ENCODE measurements at regions not wholly inside any gene's neighbourhood (a gene's known extent, or its start where the extent isn't known, plus 50 kb on each side); places are given as distances from the start of the nearest gene placed in this dataset.
"Not testable (repeated sequence)": the region's sequence is repeated elsewhere in the genome, so short reads cannot be mapped to it uniquely, and the experiment has no call there.

- in situ Hi-C loops (cut with HindIII; ENCODE audit: low sequenced_read_pairs): no loop called here
- no peak for DNase-seq (ENCODE audit: low spot score)
Measured at GRCh38 chr10:33045421-33045820, 87.4 kb upstream of the ITGB1 start.

- no peak for DNase-seq (ENCODE audit: low spot score)
- in situ Hi-C loops (cut with HindIII; ENCODE audit: low sequenced_read_pairs): no loop called here
Measured at GRCh38 chr10:33042565-33042964, 84.5 kb upstream of the ITGB1 start.

DNA sequence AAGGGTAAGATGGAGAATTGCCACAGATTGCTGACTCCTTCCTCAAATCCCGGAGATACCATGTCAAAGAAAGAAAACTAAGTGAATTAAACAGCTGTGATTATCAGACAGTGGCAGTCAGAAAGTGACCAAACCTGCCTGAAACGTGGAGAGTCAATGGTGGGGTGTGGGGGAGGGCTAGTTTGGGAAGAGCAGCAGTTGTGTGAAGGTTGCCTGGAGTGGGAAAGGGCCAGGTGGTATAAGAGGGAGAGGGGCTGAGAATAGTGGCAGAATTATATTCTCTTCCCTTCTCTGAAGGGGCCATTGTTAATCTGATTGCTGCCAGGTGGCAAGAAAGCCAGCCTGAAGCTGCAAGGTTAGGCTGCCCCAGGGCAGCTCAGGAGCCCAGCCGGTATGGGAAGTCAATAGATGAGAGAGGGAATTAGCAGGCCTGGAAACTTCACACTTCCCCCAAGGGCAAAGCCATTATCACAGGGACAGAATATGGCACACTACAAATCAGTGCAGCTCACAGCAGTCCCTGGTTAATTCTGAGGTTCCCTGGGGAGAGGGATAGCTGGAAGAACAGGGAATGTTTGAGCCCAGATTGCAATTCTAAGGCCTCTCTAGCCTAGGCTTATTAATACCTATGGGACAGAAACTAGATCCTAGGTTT lies 83.9 kb upstream of the ITGB1 start:
- no peak for DNase-seq (ENCODE audit: low spot score)
- in situ Hi-C loops (cut with HindIII; ENCODE audit: low sequenced_read_pairs): no loop called here

- in situ Hi-C loops (cut with HindIII; ENCODE audit: low sequenced_read_pairs): no loop called here
- no peak for DNase-seq (ENCODE audit: low spot score)
Measured at GRCh38 chr10:33040436-33040835, 82.4 kb upstream of the ITGB1 start.

GRCh38 chr10:33039181-33039580 lies 81.2 kb upstream of the ITGB1 start:
- no peak for DNase-seq (ENCODE audit: low spot score)
- in situ Hi-C loops (cut with HindIII; ENCODE audit: low sequenced_read_pairs): no loop called here

DNA sequence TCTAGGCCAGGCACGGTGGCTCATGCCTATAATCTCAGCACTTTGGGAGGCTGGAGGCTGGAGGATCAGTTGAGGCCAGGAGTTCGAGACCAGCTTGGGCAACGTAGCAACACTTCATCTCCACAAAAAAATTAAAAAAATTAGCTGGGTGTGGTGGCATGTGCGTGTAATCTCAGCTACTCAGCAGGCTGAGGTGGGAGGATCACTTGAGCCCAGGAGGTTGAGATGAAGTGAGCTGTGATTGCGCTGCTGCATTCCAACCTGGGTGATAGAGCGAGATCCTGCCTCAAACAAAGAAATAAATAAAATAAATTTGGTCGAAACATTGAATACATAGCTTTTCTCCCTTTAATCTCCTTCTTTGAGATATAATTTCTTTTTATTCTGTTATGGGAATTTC lies 80.6 kb upstream of the ITGB1 start:
- in situ Hi-C loops (cut with HindIII; ENCODE audit: low sequenced_read_pairs): no loop called here
- no peak for DNase-seq (ENCODE audit: low spot score)

GRCh38 chr10:33037726-33038125 lies 79.7 kb upstream of the ITGB1 start:
- in situ Hi-C loops (cut with HindIII; ENCODE audit: low sequenced_read_pairs): no loop called here
- no peak for DNase-seq (ENCODE audit: low spot score)

- in situ Hi-C loops (cut with HindIII; ENCODE audit: low sequenced_read_pairs): no loop called here
Measured at GRCh38 chr10:33036670-33037069, 78.6 kb upstream of the ITGB1 start.

GRCh38 chr10:33035411-33035810 lies 77.4 kb upstream of the ITGB1 start:
- DNase-seq (ENCODE audit: low spot score): no peak
- in situ Hi-C loops (cut with HindIII; ENCODE audit: low sequenced_read_pairs): no loop called here

More at GRCh38 chr10:33036670-33037069, 78.6 kb upstream of the ITGB1 start:
- no peak for DNase-seq (ENCODE audit: low spot score)

DNA sequence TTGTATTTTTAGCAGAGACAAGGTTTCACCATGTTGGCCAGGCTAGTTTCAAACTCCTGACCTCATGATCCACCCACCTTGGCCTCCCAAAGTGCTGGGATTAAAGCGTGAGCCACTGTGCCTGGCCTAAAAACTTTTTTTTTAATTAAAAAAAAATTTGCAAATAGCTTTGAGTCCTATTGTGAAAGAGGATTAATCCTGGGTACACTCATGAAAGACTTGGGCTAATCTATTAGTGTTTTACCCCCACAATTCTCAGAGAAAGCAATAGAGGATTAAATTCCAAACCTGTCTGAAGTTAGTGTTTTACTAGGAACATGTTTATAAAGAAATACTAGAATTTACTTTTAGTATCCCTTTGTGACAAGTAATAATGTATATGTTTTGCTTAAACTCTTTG lies 76.9 kb upstream of the ITGB1 start:
- in situ Hi-C loops (cut with HindIII; ENCODE audit: low sequenced_read_pairs): no loop called here
- no peak for DNase-seq (ENCODE audit: low spot score)

- no peak for DNase-seq (ENCODE audit: low spot score)
- in situ Hi-C loops (cut with HindIII; ENCODE audit: low sequenced_read_pairs): no loop called here
Measured at GRCh38 chr10:33032654-33033151, 74.7 kb upstream of the ITGB1 start.

- no peak for DNase-seq (ENCODE audit: low spot score)
- in situ Hi-C loops (cut with HindIII; ENCODE audit: low sequenced_read_pairs): no loop called here
Measured at GRCh38 chr10:33031815-33032653, 74.0 kb upstream of the ITGB1 start.

DNA sequence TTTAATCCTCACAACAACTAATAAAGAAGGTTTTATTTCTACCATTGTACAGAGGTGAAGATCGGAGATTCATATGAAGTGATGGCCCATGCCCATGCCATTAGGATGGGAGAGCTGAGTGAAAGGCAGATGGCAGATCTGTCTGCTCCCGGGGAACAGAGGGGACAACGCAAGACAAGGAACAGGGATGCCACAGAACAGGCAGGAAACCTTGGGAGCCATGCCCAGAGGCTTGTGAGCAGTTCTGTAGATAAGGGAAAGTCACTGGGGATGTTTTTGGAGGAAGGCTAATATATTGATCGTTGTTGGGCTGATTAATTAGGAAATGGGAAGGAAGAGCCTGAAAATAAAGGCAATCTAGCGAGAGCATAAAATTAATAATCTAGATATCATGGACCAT lies 73.1 kb upstream of the ITGB1 start:
- DNase-seq (ENCODE audit: low spot score): no peak
- in situ Hi-C loops (cut with HindIII; ENCODE audit: low sequenced_read_pairs): no loop called here

DNA sequence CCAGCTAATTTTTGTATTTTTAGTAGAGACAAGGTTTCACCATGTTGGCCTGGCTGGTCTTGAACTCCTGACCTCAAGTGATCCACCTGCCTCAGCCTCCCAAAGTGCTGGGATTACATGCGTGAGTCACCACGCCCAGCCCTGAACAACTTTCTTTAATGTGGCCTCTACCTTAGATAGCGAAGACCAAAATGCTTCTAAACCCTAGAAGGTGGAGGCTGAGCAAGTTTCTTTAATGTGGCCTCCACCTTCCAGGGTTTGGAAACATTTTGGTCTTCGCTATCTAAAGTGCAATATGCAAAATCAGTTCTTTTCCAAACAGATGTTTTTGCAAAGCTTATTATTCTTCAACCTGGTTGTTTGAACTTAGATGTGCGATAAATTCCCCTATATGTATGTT lies 70.5 kb upstream of the ITGB1 start:
- in situ Hi-C loops (cut with HindIII; ENCODE audit: low sequenced_read_pairs); DNase-seq (ENCODE audit: low spot score): not testable (repeated sequence)

DNA sequence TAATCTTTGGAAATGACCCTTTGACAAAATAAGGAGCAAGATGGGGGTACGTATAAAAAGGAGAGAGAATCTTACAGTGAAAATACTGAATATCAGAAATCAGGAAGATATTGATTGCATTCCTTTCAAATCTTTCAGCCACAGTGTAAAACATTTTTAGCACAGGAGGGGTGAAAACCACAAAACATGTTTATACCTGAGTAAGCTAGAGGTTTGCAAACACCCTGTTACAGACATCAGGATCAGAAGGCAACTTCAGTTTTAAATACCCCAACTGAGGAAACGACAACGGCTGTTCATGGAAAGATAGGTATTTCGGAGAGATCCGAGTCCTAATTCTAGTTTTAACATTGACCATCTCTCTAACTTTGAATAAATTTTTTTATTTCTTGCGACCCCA lies 69.1 kb upstream of the ITGB1 start:
- DNase-seq (ENCODE audit: low spot score): no peak
- in situ Hi-C loops (cut with HindIII; ENCODE audit: low sequenced_read_pairs): no loop called here

- DNase-seq (ENCODE audit: low spot score): no peak
Measured at GRCh38 chr10:33026422-33026821, 68.4 kb upstream of the ITGB1 start.

DNA sequence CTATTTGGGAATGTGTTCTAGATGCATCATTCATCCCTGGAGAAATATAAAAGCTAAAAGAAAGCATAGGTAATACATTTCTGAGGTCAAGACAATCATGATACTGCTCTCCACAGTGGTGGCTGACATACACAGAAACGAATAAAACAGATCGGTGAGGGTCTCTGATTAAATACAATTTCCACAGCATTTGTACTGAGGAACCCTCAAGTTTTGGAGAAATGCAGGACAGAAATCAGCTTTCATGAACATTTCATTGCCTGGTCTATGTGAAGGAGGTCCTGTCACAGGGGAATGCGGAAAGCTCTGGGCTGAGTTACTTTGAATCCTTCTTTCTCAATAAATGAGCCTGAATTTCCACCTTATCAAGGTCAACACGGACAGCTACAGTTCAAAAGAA lies 67.9 kb upstream of the ITGB1 start:
- in situ Hi-C loops (cut with HindIII; ENCODE audit: low sequenced_read_pairs): no loop called here
- DNase-seq (ENCODE audit: low spot score): no peak

More at GRCh38 chr10:33026422-33026821, 68.4 kb upstream of the ITGB1 start:
- in situ Hi-C loops (cut with HindIII; ENCODE audit: low sequenced_read_pairs): no loop called here

- in situ Hi-C loops (cut with HindIII; ENCODE audit: low sequenced_read_pairs): no loop called here
- DNase-seq (ENCODE audit: low spot score): no peak
Measured at GRCh38 chr10:33025039-33025438, 67.0 kb upstream of the ITGB1 start.

DNA sequence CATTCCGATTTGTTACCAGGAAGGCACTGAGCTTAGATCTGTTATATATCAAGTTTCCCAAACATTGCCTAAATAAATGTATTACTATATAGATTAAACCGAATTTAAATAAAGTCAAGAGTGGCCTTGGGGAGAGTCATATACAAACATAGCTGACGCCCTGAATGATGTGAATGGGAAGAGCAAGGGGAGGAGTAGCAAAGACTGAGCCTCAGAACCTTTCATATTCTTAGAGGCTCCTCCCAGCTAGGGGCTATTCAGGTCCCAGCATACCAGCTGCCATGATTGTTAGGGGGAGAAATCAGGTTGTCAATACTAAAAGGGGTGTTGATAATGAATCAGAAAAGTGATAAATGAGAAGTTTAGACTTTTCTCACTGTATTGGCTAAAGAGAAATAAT lies 64.7 kb upstream of the ITGB1 start:
- no peak for DNase-seq (ENCODE audit: low spot score)
- in situ Hi-C loops (cut with HindIII; ENCODE audit: low sequenced_read_pairs): no loop called here

DNA sequence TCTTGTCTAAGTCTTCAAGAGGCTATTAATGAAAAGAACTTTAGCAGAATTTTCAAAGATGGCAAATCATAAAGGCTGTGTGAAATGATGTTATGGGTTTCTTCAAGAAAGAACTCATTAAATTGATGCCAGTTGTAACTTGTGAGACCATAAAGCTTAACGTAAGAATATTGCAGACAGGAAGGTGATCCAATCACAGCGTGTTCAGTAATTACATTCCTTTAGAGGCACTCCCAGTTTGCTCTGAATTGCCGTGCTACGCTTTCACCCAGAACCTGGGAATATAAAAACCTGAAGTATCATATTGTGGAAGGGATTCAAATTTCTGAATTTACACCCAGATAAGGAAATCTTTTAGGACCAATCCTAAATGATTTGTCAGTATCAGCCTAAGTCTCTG lies 64.1 kb upstream of the ITGB1 start:
- in situ Hi-C loops (cut with HindIII; ENCODE audit: low sequenced_read_pairs): no loop called here
- DNase-seq (ENCODE audit: low spot score): no peak

DNA sequence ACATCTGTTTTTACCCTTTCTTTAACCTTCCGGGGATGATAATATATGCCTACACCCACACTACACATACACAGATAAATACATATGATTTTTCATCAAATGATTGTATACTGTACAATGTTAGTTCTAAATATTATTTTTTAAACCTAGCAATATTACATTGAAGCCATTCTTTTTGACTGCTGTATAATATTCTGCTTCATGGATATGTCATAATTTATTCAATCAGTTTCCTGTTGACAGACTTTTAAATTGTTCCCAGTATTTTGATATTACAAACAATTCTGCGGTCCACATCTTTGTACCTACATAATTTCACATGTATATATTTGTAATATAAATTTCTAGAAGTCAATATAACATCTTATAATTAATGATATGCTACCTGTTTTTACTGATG lies 59.0 kb upstream of the ITGB1 start:
- in situ Hi-C loops (cut with HindIII; ENCODE audit: low sequenced_read_pairs): no loop called here
- no peak for DNase-seq (ENCODE audit: low spot score)
